ENCODE measurements at regions not wholly inside any gene's neighbourhood (a gene's known extent, or its start where the extent isn't known, plus 50 kb on each side); places are given as distances from the start of the nearest gene placed in this dataset.

DNA sequence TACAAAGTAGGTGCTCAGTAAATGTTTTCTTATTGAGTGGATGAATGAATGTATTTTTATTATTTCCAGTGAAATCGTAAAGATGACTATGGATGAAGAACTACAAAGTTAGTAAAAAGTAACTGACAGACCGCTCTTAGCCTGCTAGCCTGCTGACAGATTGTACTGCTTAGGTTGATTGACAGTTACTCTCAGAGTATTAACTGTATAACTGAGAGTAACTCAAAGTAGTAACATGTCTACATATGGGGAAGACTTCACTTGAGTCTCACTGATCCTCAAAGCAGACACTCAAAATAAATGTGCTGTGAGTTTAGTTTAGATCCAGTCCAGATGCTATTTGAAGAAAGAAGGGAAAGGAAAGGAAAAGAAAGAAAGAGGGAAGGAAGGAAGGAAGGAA lies 272.3 kb upstream of the AMIGO2 start (continued):
- TF ChIP-seq ERG (CRISPR knock-in tag; IDR thresholded peaks at IDR 0.05) (no peak), TEAD1 (CRISPR knock-in tag; IDR thresholded peaks at IDR 0.05) (no peak), FOXJ3 (CRISPR knock-in tag; IDR thresholded peaks at IDR 0.05; ENCODE audit: borderline replicate concordance) (no peak), ZNF121 (CRISPR knock-in tag; IDR thresholded peaks at IDR 0.05) (no peak), ZNF281 (CRISPR knock-in tag; IDR thresholded peaks at IDR 0.05) (no peak), ZNF671 (CRISPR knock-in tag; IDR thresholded peaks at IDR 0.05) (no peak), GABPB1 (CRISPR knock-in tag; IDR thresholded peaks at IDR 0.05) (no peak), TEAD4 (CRISPR knock-in tag; IDR thresholded peaks at IDR 0.05) (no peak), OVOL2 (CRISPR knock-in tag; IDR thresholded peaks at IDR 0.05; ENCODE audit: borderline replicate concordance) (no peak), JUN (CRISPR knock-in tag; IDR thresholded peaks at IDR 0.05) (no peak), TP53 (CRISPR knock-in tag; IDR thresholded peaks at IDR 0.05) (no peak)
- TF ChIP-seq, protein P1, sequence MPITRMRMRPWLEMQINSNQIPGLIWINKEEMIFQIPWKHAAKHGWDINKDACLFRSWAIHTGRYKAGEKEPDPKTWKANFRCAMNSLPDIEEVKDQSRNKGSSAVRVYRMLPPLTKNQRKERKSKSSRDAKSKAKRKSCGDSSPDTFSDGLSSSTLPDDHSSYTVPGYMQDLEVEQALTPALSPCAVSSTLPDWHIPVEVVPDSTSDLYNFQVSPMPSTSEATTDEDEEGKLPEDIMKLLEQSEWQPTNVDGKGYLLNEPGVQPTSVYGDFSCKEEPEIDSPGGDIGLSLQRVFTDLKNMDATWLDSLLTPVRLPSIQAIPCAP (CRISPR knock-in tag; IDR thresholded peaks at IDR 0.05) = no peak

DNA sequence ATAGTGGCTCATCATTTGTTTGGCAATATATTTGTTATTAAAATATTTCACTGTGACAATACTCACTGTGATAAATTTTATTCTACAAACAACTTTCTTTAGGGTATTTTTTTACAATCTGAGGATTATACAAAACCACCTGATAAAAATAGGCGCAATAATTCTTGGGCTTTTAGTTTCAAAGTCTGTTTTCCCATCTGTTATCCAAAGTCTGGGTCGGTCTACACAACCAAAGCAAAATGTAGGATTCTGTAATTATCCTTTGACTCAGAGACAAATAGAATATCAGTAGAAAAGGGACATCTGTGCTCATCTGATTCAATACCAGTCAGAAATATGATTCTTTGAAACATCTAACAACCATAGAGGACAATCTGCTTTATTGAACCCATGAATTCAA lies 271.8 kb upstream of the AMIGO2 start:
- Mint-ChIP-seq H3K27ac (no peak overlapping the region), H3K4me1 (no peaks in the 10 kb centered on the region; the same call in 1 of the 2 replicates), H3K27me3 (ENCODE audit: low read depth) (no peaks in the 10 kb centered on the region), H3K4me3 (no peak overlapping the region), H3K36me3 (peaks cover 2% of the 10 kb centered on the region; the same call in 1 of the 2 replicates), H3K9me3 (peaks cover 9% of the 10 kb centered on the region)
- CTCF ChIA-PET = no interaction called here
- TF ChIP-seq ZNF423 (CRISPR knock-in tag; IDR thresholded peaks at IDR 0.05) = no peak
- TF ChIP-seq NR2C2 (CRISPR knock-in tag; IDR thresholded peaks at IDR 0.05) = no peak
- no peak for TF ChIP-seq RORB (CRISPR knock-in tag; IDR thresholded peaks at IDR 0.05)
- no peak for TF ChIP-seq TEAD1 (CRISPR knock-in tag; IDR thresholded peaks at IDR 0.05)
- no peak for TF ChIP-seq TP53 (CRISPR knock-in tag; IDR thresholded peaks at IDR 0.05)
- no peak for TF ChIP-seq SMAD4 (CRISPR knock-in tag; IDR thresholded peaks at IDR 0.05)
- TF ChIP-seq, protein P2, sequence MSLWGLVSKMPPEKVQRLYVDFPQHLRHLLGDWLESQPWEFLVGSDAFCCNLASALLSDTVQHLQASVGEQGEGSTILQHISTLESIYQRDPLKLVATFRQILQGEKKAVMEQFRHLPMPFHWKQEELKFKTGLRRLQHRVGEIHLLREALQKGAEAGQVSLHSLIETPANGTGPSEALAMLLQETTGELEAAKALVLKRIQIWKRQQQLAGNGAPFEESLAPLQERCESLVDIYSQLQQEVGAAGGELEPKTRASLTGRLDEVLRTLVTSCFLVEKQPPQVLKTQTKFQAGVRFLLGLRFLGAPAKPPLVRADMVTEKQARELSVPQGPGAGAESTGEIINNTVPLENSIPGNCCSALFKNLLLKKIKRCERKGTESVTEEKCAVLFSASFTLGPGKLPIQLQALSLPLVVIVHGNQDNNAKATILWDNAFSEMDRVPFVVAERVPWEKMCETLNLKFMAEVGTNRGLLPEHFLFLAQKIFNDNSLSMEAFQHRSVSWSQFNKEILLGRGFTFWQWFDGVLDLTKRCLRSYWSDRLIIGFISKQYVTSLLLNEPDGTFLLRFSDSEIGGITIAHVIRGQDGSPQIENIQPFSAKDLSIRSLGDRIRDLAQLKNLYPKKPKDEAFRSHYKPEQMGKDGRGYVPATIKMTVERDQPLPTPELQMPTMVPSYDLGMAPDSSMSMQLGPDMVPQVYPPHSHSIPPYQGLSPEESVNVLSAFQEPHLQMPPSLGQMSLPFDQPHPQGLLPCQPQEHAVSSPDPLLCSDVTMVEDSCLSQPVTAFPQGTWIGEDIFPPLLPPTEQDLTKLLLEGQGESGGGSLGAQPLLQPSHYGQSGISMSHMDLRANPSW (CRISPR knock-in tag; conservative IDR thresholded peaks at IDR 0.05; ENCODE audit: low read depth) = no peak
- no peak for TF ChIP-seq ZNF263 (CRISPR knock-in tag; IDR thresholded peaks at IDR 0.05; ENCODE audit: low read depth)
- TF ChIP-seq PREB (CRISPR knock-in tag; IDR thresholded peaks at IDR 0.05; ENCODE audit: borderline replicate concordance) = no peak
- TF ChIP-seq, protein P3, sequence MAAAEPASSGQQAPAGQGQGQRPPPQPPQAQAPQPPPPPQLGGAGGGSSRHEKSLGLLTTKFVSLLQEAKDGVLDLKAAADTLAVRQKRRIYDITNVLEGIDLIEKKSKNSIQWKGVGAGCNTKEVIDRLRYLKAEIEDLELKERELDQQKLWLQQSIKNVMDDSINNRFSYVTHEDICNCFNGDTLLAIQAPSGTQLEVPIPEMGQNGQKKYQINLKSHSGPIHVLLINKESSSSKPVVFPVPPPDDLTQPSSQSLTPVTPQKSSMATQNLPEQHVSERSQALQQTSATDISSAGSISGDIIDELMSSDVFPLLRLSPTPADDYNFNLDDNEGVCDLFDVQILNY (CRISPR knock-in tag; IDR thresholded peaks at IDR 0.05) = no peak
- no peak for TF ChIP-seq JUN (CRISPR knock-in tag; IDR thresholded peaks at IDR 0.05)
- TF ChIP-seq, protein P4, sequence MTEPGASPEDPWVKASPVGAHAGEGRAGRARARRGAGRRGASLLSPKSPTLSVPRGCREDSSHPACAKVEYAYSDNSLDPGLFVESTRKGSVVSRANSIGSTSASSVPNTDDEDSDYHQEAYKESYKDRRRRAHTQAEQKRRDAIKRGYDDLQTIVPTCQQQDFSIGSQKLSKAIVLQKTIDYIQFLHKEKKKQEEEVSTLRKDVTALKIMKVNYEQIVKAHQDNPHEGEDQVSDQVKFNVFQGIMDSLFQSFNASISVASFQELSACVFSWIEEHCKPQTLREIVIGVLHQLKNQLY (CRISPR knock-in tag; IDR thresholded peaks at IDR 0.05) = no peak
- no peak for TF ChIP-seq NFATC4 (CRISPR knock-in tag; IDR thresholded peaks at IDR 0.05)
- TF ChIP-seq JAZF1 (CRISPR knock-in tag; IDR thresholded peaks at IDR 0.05) = no peak
- no peak for ATAC-seq
- POLR2A ChIA-PET = no interaction called here
- no peak for DNase-seq (ENCODE audit: low spot score)

All from WTC11 (cell line).